Bronchial epithelial cell (primary cell): ENCODE measurements at regions not wholly inside any gene's neighbourhood (a gene's known extent, or its start where the extent isn't known, plus 50 kb on each side); places are given as distances from the start of the nearest gene placed in this dataset.

Source experiments
- DNase-seq: peaks from one replicate; pipeline ENCODE4 v3.0.0-alpha.2; 2010; ENCODE audit warnings: low read depth
- FAIRE-seq: peaks from 2 replicates; lab custom pipeline; 2011; peaks lifted over from hg19 to GRCh38; lab: Jason Lieb, UNC
- H3K27me3 ChIP-seq: 2 replicates; pipeline ENCODE4 v1.5.1; 2011; ENCODE audit warnings: low read length; ENCODE audit not compliant: control insufficient read depth, insufficient read depth
- H3K36me3 ChIP-seq: 2 replicates; pipeline ENCODE4 v1.5.1; 2011; ENCODE audit warnings: low read length; ENCODE audit not compliant: control insufficient read depth, insufficient read depth
- H3K4me3 ChIP-seq: 2 replicates; pipeline ENCODE4 v1.5.1; 2011; ENCODE audit warnings: mild to moderate bottlenecking, low read depth, low read length, control low read depth
- TF ChIP-seq, protein P1 (sequence below): IDR thresholded peaks from 2 replicates; pipeline ENCODE4 v1.5.1; 2011; ENCODE audit warnings: mild to moderate bottlenecking, moderate library complexity, low read length, control low read depth, inconsistent platforms; ENCODE audit not compliant: insufficient read depth, severe bottlenecking

DNA sequence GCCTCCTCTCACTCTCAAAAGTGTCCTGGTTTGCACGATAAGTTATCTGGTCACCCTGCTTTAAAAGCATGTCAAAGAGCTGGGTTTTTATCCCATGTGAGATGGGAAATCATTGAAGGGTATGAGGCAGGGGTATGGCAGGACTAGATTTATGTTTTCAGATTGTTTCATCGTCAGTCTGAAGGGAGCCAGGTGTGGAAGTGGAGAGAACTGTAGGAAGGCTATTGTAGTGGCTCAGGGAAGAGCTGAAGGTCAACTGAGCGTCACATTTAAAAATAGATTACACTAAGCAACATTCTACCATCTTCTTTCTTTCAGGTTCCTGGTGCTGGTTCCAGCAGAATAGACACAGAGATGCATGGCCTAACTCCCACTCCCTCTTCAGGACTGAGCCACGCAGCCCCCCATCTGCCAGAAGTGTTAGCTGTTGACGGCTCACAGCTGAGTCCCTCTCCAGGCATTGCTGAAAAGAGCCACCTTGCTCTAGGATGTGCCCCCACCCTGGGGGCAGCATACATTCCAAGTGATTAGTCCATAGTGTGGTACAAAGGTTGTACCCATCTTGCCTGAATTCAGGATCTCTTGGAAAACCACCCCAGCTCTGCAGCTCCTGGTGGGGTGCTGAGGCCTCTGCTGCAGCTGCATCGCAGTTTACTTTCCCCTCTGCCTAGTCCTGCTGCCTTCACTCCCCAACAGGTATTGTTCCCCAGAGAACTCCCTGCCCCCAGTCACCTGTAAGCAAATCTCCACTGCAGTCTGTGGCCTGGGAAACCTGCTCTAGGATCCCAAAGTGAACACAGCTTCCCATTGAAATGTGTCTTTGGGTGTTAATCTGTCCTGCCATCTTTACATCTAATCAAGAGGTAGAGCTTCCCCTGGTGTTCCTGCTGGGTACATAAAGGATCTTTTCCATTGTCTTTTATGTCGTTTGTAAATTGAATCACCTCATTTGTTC, 79.5 kb upstream of the KLF7 start:
- TF ChIP-seq, protein P1, sequence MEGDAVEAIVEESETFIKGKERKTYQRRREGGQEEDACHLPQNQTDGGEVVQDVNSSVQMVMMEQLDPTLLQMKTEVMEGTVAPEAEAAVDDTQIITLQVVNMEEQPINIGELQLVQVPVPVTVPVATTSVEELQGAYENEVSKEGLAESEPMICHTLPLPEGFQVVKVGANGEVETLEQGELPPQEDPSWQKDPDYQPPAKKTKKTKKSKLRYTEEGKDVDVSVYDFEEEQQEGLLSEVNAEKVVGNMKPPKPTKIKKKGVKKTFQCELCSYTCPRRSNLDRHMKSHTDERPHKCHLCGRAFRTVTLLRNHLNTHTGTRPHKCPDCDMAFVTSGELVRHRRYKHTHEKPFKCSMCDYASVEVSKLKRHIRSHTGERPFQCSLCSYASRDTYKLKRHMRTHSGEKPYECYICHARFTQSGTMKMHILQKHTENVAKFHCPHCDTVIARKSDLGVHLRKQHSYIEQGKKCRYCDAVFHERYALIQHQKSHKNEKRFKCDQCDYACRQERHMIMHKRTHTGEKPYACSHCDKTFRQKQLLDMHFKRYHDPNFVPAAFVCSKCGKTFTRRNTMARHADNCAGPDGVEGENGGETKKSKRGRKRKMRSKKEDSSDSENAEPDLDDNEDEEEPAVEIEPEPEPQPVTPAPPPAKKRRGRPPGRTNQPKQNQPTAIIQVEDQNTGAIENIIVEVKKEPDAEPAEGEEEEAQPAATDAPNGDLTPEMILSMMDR, result no peak
- DNase-seq (no peak), FAIRE-seq (peak; percentile 86)
- Histone ChIP-seq H3K4me3 (no peak overlapping the region), H3K36me3 (peaks cover 2% of the 10 kb centered on the region), H3K27me3 (no peaks in the 10 kb centered on the region)

DNA sequence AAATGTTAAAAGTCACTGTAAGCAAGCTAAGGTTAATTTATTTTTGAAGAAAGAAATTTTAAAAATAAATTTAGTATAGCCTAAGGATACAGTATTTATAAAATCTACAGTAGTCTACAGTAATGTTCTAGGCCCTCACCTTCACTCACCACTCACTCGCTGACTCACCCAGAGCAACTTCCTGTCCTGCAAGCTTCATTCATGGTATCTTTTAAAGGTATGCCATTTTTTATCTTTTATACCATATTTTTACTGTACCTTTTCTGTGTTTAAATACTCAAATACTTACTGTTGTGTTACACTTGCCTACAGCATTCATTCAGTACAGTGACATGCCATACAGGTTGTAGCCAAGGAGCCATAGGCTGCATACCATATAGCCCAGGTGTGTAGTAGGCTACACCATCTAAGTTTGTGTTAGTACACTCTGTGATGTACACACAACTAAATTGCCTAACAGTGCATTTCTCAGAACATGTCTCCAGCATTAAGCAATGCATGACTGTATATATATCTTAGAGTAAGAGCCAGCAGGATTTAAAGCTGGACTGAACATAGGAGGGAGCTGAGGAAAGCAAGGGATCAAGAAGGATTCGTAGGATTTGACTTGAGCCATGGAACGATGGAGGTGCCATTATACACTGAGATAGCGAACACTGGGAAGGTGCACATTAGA, 83.1 kb upstream of the KLF7 start:
- H3K27me3 ChIP-seq, result no peaks in the 10 kb centered on the region
- TF ChIP-seq, protein P1, result no peak
- DNase-seq, result peak; percentile 87
- H3K4me3 ChIP-seq, result no peak overlapping the region
- no peak for FAIRE-seq
- H3K36me3 ChIP-seq, result peaks cover 2% of the 10 kb centered on the region

DNA sequence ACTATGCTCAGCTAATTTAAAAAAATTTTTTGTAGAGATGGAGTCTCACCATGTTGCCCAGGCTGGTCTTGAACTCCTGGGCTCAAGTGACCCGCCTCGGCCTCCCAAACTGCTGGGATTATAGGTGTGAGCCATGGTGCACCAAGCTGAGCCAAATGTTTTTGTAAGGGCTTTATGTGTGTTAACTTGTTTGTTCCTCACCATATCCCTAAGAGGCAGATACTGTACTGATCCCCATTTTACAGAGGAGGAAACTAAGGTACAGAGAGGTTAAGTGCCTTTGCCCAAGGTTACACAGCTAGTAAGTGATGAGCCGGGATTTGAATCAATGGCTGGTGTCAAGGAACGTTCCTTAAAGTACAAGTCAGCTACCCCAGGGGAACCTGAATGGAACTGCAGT, 85.3 kb upstream of the KLF7 start:
- Histone ChIP-seq H3K36me3 (no peaks in the 10 kb centered on the region), H3K4me3 (no peak overlapping the region), H3K27me3 (no peaks in the 10 kb centered on the region)
- no peak for FAIRE-seq
- TF ChIP-seq, protein P1, result no peak
- no peak for DNase-seq

DNA sequence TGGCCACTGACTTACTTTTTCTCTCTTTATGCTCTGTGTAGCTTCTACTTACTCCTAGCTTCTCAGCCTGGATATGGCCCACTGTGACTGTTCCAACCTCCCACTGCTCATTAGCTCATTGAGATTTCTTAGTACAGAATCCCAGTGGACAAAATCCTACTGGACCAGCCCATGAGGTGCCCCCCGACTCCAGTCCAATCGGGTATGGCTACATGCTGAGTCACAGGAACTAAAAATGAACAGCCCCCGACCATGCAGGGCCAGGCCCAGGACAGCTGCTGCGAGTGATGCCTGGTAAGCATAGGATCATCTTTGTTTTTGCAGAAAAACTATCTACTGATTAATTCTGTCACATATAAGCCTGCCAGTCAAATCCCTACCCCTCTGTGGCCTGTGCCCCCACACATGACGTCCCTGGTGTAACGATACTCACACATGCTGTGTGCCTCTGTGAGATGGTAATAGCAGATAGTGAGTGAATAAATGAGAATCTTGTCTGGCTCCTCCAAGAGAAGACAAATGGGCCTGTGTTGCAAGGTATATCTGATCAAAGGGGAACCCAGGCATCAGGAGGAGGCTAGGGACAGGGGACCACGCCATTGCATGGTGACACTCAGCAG, 85.9 kb upstream of the KLF7 start:
- TF ChIP-seq, protein P1, result no peak
- Histone ChIP-seq H3K4me3 (no peak overlapping the region), H3K27me3 (no peaks in the 10 kb centered on the region), H3K36me3 (no peaks in the 10 kb centered on the region)
- DNase-seq (no peak), FAIRE-seq (no peak)

DNA sequence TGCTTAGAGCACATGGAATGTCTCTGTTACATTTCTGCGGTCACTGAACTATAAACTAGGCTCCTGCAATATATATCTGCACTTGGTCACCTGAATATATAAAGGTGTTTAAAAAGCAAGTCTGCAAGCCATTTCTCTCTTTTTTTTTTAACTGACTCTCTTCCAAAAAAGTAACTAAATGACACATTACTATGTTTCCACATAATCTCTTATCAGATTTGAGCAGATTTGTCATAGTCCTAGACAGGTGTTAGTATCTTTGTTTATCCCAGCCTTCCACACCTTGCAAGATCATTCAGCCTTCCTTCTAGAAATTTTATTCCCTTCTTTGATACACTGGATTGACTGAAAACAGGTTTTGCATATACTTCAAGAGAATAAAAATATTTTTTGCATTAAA, 86.7 kb upstream of the KLF7 start:
- H3K4me3 ChIP-seq, result no peak overlapping the region
- no peak for FAIRE-seq
- H3K36me3 ChIP-seq, result no peaks in the 10 kb centered on the region
- no peaks in the 10 kb centered on the region for H3K27me3 ChIP-seq
- no peak for DNase-seq
- TF ChIP-seq, protein P1, result no peak
